HG02938 (cell line): ENCODE measurements at regions not wholly inside any gene's neighbourhood (a gene's known extent, or its start where the extent isn't known, plus 50 kb on each side); places are given as distances from the start of the nearest gene placed in this dataset.

Experiments used
- ATAC-seq: cut with Tn5 transposase; IDR thresholded peaks from one replicate; pipeline ENCODE4 v1.9.1; 2021; ENCODE audit warnings: mild to moderate bottlenecking, moderate library complexity; ENCODE audit not compliant: unreplicated experiment

DNA sequence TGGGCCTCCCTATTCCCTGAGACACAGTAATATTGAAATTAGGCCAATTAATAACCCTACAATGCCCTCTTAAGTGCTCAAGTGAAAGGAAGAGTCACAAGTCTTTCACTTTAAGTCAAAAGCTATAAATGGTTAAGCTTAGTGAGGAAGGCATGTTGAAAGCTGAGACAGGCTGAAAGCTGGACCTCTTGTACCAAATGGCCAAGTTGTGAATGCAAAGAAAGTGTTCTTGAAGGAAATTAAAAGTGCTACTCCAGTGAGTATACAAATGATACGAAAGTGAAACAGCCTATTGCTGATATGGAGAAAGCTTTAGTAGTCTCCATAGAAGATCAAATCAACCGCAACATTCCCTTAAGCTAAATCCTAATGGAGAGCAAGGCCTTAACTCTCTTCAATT, 140.8 kb downstream of the PTCSC3 start:
- no peak for ATAC-seq

- no peak for ATAC-seq
Observed at GRCh38 chr14:36028665-36029064, 147.9 kb downstream of the PTCSC3 start.

- no peak for ATAC-seq
Observed at GRCh38 chr14:36028218-36028617, 148.3 kb downstream of the PTCSC3 start.

DNA sequence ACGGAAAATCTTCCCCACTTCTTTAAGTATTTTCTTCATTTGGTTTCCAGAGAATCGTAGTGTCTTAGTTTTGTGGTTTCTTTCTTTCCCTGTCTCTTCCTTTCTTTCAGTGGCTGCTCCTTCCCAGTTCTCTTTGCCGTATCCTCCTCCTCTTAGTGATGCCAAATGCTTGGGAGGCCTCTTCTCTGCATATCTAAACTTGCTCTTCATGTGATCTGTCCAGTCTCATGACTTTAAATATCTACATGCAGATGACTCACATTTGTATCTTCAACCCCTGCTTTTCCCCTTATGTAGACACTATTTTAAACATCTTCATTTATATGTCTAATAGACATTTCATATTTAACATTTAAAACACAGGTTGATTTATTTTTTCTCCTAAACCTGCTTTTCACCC, 149.2 kb downstream of the PTCSC3 start:
- ATAC-seq, result no peak

DNA sequence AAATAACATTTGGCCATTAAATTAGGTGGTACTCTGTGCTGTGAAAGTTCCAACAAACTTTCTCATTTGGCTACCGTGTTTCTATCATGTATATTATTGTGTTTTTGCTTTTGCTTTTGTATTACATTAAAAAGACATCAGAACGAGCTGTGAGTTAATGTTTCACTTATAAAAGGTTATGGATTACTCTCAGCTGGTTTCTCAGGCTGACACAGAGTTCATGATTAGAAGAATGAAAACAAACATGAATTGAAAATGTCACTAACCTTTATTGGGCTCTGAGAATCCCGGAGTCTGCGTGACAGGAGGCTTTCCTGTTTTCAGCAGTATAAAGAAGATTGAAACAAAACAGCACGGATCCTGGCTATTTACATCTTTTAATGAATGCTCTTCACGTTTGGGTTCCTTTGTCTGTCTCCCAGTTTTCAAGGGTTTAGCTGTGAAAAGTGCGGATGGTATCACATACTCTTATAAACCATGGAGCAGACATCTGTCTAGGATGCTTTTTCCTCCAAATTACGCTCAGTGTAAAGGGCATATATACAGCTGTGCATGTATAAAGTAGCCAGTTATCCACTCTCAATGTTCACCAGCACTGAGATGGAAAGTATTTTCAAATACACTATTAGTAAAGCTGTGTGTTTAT, 153.6 kb downstream of the PTCSC3 start:
- ATAC-seq, result no peak

DNA sequence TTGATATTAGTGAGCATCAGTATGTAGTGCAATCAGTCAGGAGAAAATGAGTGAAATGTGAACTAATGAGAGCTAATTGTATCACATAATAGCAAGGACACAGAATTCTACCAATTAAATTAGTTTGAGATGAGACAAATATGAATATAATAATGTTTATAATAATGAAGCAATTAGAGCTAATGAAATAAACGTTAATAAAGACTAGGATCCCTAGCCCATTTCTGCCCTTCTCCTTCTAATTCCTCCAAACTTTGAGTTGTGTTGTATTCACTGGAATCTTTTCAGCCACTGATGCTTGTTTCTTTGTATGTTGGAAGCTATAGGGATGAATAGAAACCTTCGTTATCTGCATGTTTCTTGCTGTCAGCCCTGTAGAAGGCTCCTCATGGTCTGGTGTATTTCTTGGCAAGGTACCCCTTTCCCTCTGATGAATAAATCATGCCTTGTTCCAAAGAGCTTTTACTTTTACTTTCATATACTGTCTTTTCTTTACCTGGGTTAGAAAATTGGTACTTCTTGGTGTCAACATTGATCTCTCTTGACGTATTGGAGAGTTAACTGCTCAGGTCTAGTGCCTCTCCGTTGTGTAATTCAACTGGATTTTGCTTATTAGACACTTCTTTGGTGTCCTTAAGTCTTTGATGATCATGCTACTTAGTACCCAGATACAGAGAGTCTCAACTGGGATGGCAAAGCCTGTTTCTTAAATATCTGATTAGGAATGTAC, 154.8 kb downstream of the PTCSC3 start:
- ATAC-seq, result no peak

DNA sequence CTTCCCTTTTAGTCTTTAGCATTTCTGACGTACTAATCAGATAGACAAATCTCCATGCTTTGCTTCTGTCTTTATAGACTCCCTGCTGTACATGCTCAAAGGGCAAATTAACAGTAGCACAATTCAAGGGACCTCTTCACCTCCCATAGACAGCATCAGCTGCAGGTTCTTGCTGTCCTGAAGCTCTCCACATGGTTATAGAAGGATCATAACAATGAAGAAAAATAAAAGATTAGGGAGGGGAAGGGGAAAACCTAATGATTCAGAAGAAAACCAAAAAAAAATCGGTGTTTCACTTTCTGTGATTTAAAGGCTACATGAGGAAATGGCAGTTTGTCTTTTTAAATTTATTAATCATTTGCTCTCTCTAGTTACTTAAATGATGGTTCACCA, 155.5 kb downstream of the PTCSC3 start:
- ATAC-seq, result no peak

DNA sequence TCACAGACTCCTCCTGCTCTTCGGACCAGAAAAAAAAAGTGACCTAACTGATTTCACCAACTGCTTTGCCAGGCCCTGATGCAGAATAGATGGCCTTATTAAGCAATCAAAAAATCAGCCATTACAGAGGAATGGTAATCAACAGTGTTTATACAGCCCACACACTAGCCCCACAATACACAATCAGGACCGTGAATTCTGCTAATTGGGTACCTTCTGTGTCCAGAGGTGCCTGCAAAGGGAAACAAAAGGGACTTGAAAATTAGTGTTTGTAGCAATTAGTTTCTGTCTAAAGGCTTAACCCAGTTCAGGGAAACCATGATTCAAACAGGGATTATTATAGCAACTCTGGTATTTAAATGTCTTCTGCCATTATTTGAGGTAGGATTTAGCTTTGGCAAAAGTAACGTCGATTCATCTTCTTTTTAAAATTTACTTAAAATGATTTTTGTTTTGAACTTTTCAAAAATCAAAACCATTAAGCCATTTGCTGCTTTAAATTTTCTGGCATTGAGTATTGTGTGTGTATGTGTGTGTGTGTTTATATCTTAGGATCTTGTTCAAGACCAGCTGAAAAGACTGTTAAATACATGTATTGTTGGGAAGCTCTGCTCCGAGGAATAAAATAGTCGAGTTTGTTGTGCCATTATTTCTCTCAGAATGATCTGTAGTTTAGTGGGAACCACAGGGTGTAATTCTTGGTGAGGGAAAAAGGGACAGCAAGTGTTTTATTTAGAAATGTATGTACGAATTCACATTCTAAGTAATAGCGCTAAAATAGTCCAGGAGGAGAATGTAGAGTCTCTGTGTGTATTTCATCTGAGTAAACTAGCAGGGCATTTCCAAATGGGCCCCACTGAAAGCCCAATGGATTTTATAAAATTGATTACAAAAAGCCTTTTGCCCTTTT, 156.1 kb downstream of the PTCSC3 start:
- ATAC-seq, result no peak

- no peak for ATAC-seq
Observed at GRCh38 chr14:36019126-36019525, 157.4 kb downstream of the PTCSC3 start.

GRCh38 chr14:36014236-36014635, 162.3 kb downstream of the PTCSC3 start:
- no peak for ATAC-seq

GRCh38 chr14:36013483-36013882, 163.0 kb downstream of the PTCSC3 start:
- no peak for ATAC-seq

DNA sequence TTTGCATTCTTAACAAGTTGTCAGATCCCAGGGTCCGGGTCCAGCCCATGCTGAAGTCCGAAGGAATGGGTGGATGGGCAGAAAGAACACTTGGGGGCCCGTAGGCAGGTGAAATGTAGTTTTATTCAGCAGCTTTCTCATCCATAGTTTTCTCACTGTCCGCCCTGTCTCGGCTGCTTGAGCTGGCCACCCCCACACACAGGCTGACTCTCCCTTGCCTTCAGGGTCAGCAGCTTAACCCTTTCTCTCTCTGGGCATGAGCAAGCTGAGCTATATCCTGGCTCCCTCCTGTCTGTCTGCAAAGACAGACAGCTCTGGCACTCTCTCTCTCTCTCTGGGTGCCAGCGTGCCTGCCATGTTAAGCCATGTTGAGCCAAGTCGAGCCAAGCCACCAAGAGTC, 163.9 kb downstream of the PTCSC3 start:
- no peak for ATAC-seq

- no peak for ATAC-seq
Observed at GRCh38 chr14:36009643-36010042, 166.9 kb downstream of the PTCSC3 start.

DNA sequence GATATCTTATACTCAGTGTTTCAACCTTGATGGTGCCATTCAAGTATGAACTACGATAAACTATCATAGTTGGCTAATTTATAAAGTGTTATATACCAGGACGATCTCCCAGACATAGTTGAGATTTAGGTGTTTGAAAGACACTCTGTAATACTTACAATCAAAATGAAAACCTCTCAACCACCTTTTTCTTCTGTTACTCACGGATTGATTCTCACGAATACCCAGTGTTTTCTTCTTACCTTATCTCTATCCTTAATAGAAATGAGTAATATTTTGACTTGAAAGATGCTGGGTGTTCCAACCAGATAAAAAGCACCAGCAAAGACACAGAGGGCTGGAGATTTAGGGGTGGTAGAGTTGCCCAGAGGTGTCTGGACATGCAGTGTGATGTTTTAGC, 169.9 kb downstream of the PTCSC3 start:
- no peak for ATAC-seq

GRCh38 chr14:36005670-36006069, 170.9 kb downstream of the PTCSC3 start:
- no peak for ATAC-seq

DNA sequence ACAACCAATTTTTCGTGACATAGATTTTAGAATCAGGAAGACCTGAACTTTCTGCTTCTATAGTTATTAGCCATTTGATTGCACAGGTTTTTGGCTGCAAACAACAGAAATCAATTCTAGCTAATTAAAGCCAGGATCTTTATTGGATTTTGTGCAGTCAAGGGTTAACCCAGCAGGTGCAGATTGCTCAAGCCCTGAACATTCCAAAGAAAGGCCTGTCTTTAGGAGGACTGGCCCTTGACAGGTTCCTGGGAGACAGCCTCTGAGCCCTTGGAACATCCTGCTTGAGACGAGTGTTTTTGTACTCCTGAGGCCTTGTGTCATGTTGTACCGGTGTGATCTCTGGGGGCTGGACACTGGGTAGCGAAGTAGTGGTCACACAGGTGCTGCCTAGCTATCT, 174.6 kb downstream of the PTCSC3 start:
- no peak for ATAC-seq

DNA sequence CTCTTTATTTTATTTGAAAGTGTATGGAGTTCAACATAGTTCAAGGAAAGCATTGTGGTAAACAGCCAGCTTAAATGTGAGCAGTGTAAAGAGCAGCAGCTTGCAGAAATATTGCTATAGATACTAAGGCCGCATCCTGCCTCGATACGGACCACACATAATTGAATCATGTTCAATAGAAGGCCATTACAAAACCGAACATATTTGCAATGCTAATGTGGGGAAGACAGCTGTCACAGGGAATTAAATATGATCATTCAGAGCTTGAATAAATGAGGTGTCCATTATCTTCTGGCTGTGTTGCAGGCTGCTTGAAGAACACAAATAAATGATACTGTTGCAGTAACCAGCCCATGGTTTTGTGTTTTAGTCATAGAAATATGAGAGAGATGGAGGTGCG, 173.2 kb downstream of the BRMS1L start:
- ATAC-seq, result no peak

DNA sequence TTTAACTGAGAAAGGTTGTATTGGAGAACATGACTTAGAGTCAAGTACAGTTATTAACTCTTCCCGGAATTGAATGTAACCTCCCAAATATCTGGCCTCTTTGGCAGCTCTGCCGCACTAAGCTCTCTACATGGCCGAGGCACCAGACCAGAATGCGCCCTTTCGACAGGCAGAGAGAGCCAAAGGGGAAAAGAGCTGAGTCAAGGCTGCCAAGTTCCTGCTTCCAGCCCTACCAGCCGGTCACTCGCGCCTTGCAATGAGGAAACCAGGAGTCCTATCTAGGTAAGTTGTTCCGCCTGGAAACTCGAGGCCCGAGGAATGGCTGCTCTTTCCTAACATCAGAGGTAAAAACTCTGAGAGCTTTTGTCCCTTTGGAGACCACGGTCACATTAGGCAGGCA, 172.2 kb downstream of the BRMS1L start:
- no peak for ATAC-seq

DNA sequence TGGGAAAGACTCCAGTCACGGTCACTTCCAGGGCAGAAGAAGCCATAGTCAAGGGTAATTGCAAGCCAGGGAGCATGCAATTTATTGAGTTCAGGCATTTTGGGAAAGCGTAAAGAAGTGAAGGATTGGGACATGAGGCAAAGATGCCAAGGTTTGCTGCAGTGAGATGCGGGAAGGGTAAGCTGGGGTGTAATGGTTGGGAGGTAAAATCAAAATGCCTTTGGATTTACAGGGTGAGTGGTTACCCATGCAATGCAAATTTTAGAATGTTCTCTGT, 167.5 kb downstream of the BRMS1L start:
- no peak for ATAC-seq

DNA sequence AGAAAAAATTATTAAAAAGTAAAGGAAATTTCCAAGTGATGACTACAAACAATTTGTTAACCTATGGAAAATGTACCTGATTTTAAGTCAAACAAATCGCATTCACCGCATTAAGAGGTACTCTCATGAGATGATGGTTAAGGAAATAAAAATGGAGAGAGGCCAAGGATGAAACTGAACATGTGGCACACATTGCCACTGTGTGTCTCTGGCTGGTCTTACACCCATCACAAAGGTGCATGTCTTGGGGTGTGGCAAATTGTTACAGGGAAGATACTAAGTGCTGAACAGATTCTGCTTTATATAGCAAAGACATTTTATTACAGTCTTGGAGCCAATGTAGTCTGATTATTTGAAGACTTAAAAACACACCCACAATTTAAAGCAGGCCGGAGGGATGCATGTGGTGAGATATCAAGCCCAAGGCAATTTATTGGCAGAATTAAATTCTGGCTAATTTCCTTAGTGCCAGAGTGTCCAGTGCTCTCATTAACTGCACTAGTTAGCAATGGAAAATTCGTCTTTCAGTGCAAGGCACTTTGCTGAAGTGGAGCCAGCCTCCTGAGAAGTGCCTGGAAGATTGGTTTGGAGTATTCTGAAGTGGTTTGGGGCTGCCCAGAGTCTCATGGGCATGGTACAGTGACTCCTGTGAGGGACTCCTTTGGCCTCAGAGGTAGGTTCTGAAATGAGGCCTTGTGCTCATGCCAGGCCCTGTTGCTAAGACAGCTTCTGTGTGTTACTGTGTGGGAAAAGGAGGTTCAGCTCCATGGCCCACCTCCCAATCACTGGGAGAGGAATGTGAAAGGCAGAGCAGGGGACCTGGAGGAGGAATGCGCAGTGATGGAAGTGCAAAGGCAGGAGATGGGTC, 166.9 kb downstream of the BRMS1L start:
- ATAC-seq, result no peak

DNA sequence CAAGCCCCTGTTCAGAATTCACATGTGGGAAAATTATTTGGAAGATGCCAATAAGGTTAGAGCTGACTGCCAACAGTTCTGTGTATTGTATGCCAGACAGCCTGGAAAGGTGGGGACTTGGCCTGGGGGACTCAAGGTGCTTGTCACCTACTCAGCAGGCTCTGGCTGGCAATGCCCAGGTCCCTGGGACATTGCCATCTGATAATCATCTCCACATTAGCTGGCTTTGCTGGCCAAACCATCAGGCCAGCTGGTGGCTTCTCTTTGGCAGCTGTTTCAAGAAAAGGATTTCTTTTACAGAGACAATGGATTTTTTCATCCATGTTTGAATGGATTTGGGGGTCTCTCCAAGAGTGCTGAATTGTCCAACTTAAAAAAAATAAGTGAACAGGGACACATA, 165.2 kb downstream of the BRMS1L start:
- ATAC-seq, result no peak
